ENCODE measurements at regions not wholly inside any gene's neighbourhood (a gene's known extent, or its start where the extent isn't known, plus 50 kb on each side); places are given as distances from the start of the nearest gene placed in this dataset.
"Not testable (repeated sequence)": the region's sequence is repeated elsewhere in the genome, so short reads cannot be mapped to it uniquely, and the experiment has no call there.

DNA sequence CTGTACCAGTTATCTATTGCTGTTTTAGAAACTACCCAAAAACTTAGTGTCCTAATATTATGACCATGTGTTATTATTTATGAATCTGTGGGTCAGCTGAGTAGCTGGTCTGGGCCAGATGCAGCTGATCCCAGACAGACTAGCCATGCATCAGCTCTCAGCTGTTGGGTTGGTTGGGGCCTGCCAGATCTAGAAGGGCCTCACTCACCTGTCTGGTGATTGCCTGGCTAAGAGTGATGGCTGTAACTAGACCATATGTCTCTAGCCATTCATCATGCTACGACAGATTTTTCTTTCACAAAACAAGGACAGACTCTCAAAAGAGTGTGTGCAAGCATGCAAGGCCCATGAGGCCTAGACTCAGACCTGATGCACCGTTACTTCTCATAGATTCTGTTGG, 403.2 kb downstream of the SAMD5 start:
- DNase-seq (ENCODE audit: low read depth) = no peak

DNA sequence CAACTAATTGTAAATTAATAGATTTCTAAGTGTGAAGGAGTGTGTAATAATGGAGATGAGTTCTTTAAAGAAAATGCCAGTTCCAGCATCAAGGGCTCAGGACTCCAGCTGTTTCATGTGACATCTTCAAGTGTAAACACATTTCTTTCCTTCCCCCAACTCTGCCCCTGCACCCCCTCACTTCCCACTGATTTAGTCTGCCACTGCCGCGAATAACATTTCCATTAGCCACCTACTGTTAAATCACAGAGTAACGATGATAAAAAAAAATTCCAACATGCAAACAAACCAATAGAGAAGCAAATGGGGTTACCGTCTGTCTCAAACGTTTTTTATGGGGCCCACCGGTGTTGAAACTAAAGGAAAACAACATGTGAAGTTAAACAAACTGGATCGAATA, 414.3 kb downstream of the SAMD5 start:
- DNase-seq (ENCODE audit: low read depth) = no peak

DNA sequence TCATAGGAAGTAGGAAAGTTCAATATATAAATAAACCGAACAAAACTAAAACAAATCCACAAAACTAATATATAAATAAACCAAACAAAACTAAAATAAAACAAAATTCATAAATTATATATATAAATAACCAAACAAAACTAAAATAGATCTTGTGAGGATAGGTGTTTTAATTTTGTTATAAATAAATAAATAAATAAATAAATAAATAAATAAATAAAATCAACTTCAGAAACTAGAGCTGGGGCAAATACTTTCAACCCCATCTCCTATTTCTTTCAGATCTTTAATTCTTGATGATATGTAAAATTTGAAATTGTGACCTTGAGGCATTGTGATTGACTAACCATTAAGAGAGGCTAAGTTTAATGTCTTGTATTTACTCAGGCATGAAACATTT, 416.1 kb downstream of the SAMD5 start:
- DNase-seq (ENCODE audit: low read depth) = no peak

DNA sequence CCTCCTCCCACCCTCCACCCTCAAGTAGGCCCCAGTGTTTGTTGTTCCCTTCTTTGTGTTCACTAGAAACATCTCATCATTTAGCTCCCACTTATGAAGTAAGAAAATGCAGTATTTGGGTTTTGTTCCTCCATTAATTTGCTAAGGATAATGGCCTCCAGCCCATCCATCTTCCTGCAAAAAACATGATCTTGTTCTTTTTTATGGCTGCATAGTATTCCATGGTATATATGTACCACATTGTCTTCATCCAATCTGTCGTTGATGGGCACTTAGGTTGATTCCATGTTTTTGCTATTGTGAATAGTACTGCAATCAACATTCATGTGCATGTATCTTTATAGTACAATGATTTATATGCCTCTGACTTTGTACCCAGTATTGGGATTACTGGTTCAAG, 416.8 kb upstream of the SASH1 start:
- no peak for DNase-seq (ENCODE audit: low read depth)

DNA sequence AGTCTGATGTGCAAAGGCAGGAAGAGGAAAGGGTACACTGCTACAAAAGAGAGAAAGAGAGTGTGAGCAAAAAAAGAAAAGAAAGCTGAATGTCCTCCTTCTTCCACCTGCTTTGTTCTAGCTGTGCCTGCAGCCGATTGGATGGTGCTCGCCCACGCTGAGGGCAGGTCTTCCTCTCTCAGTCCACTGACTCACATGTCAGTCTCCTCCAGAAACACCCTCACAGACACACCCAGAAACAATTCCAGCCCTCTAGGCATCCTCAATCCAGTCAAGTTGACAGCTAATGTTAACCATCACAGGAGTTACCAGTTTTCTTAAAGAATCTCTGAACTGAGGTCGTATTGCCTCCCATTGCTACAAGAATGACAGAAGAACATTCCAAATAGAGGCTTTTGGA, 411.9 kb upstream of the SASH1 start:
- DNase-seq (ENCODE audit: low read depth) = no peak

DNA sequence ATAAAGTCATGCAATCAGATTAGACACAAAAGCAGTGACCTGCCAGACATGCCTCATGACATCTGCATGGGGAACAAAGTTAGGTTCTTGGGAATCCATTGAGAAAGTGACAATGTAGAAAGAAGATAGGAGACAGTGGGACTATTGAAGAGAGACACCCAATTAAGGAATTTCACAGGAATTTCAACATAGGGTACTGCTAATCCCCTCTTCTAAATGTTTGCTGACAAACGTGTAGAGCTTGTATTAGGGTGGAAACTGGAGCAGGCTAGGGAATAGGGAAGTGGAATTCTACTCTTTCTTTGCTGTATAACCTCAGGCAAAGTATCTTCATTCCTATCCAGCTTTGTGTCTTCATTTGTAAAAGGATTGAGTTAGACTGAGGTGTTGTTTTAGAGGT, 409.4 kb upstream of the SASH1 start:
- no peak for DNase-seq (ENCODE audit: low read depth)

DNA sequence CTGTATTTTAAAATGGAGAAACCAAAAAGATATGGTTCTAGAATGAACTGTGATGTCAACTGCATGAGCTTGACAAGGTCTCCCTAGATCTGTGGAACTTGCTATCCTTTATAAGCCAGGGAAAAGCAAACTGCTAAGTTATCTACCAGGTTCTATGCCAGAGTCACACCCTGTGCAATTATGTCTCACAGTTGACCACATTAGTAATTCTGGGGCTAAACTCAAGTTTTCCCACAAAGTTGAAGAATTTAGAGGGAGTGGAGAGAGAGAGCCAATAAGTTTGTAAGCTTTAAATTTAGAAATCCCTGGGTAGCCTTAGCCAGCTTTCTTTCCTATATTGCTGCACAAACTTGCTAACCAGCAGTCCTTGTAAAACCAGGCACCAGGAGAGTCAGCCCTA, 407.0 kb upstream of the SASH1 start:
- no peak for DNase-seq (ENCODE audit: low read depth)

DNA sequence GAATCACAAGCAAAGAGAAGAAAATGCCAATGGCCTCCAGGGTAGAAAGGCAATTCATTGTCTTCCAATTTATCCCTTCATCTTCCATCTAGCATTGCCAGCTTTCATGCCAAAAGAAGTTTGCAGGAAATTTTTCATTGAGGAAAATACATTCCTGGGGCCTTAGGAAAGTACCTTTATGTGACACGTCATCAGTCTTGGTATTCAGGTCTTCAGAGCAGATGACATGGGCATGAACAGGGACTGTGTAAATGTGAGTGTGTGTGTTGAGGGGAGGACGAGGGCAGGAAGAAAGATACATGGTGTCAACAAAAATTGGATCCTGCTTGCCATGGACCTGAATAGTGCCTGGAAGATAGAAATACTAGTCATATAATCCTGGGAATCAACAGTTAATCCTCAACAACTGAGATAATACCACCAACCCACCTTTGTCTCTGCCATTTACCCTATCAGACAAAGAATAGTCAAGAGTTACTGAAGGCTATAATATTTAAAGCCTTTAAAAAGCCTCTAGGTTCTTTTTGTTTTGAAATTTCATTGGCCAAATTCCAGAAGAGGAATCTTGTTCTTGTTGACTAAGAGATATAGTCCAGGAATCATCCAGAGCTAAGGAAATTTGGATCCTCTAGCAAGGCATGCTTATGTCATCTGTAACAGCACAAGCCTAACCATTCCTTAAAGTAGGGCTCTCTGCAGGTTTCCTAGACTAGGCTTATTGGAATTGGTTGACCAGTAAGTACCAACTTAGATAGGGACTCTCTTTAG, 405.8 kb upstream of the SASH1 start:
- DNase-seq (ENCODE audit: low read depth) = no peak

DNA sequence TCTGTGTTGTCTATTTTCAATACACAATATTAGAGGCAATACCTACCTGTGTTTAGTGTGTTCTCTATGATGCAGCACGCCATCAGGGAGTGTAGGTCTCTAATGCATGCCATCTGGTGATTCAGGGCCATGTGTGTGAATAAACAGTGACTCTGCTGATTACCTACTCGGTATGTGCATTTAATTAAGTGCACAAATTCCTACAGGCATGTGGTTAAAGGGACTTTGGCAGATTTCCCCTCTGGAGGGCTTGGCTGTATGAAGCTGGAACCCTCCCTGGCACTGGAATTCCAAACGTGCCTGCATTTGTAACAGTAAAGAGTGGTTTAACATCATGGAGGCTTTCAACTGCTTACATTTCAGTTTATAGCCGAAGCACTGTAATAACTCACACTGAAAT, 401.5 kb upstream of the SASH1 start:
- DNase-seq (ENCODE audit: low read depth) = peak; percentile 47

DNA sequence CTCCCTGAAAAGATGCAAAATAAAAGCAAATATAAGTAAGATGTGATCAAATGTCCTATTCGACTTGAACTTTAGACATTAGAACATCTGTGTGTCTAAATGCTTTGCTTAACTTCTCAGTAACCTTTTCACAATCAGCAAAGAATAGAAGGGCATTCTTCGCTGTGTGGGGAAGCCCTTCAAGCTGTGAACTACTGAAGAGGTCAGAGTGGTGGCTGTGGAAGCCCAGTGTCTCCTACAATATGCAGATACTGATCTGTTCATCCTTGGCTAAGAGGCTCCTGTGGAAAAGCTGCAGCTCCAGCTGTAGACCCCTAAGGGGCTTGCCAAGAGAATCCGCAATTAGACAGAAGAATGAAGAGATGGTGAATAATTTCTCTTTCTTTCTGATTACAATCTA, 400.3 kb upstream of the SASH1 start:
- no peak for DNase-seq (ENCODE audit: low read depth)

DNA sequence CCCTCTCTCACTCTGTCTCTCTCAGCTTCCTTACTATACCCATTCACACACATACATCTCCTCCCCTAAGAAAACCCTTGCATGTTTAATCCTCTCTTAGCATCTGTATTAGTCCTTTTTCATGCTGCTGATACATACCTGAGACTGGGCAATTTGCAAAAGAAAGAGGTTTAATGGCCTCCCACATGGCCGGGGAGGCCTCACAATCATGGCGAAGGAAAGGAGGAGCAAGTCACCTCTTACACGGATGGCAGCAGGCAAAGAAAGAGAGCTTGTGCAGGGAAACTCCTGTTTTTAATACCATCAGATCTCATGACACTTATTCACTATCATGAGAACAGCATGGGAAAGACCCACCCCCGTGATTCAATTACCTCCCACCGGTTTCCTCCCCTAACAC, 398.5 kb upstream of the SASH1 start:
- DNase-seq (ENCODE audit: low read depth) = no peak

DNA sequence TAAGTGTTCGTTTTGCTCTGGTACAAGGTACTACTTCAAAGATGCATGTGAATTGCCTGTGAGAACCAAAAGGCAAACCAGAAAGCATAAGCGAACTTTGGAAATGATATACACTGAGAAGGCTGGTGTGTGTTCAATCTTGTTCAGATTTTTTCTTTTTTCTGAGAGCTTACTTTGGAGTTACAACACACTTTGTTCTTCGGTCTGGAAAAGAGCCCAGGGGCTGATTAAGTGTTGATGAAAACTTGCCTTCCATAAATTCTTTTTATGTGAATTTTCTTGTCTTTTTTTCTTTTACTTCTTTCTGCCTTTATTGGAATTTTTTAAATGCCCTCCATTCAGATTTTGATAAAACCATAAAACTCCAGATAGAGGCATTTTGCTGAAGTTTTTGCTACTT, 395.1 kb upstream of the SASH1 start:
- no peak for DNase-seq (ENCODE audit: low read depth)

DNA sequence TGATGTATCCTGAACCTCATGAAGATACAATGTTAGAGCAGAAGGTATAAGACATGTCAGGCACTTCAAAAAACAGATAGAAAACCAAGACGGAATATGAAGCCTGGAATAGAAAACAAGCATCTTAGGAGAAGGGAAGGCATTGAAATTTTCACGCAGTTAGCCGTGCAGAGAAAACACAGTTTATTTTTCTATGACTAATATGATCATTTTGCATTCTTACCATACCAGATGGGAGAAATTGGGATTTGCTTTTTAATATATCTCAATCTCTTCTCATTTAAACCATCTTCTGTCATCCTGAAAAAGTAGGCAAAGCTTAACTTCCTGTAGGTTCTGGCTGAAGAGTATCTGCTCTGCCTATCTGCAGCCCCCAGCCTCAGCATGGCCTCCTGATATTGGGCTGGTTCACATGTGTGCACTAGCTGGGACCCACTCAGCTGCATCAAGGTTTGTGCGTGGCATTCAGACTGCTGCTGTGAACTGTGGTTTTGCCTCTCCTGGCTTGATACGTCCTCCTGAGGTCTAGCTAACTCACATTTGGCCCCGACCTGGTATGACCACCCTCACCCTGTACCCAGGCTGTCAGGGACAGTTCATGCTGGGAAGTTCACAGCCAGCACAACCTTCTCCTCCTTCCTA, 392.5 kb upstream of the SASH1 start:
- no peak for DNase-seq (ENCODE audit: low read depth)

DNA sequence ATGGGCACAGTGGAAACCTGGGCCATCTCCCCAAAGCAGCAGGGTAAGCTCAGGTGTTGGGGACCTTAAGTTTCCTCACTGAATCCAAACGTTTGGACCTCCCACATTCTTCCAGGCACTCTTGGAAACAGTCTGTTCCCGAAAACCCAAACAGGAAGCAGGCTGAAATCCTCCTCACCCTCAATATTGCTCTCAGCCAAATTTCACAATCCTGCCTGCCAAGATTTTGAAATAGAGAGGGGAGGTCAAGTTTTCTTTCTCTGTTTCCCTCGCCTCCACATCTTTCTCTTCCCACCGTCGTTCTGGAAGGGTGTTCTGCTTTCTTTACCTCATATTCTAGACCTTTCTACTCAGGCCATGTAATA, 392.0 kb upstream of the SASH1 start:
- no peak for DNase-seq (ENCODE audit: low read depth)

DNA sequence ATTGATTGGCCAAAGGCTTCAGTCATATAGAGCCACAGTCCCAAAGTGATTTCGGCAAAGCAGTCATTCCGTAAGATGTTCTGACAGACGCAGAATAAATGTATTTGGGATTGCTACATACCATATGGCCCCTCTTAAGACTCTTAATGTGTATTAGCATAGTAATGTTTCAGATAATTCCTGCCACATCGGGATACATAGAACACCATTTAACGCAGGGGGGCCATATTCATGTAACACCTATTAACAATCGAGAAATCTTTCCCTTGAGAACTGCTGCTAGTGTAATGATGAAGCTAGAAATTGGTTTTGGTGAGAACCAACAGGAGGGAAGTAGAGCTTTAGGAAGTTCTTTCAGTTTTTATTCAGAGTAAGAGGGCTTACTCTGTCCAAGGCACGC, 390.9 kb upstream of the SASH1 start:
- DNase-seq (ENCODE audit: low read depth) = no peak

DNA sequence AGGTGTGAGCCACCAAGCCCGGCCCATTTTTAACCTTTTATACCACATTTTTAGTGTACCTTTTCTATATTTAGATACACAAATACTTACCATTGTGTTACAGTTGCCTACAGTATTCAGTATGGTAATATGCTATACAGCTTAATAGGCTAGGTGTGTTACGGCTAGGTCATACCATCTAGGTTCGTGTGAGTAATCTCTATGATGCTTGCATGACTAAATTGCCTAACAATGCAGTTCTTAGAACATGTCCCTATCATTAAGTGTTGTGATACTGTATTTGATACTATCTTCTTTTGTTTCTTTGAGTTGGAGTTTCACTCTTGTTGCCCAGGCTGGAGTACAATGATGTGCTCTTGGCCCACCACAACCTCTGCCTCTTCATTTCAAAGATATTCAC, 387.7 kb upstream of the SASH1 start:
- no peak for DNase-seq (ENCODE audit: low read depth)

DNA sequence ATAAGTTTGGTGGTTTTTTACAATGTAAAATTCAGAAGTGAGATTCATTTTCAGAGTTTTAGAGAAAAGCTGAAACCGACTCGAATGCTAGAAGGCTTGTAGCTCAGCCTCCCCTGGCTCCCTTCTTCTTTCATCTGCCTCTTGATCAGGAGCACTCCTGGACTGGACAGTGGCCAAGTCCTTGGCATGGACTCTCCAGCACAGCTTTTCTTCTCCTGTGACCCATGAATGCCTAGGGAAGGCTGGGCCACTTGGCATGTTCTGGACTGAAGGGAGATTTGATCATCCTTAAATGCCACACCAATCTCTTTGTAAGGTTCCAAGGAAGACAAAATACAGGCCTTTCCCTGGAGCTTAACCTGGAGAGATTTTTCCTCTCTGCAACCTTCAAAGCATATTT, 384.0 kb upstream of the SASH1 start:
- no peak for DNase-seq (ENCODE audit: low read depth)

DNA sequence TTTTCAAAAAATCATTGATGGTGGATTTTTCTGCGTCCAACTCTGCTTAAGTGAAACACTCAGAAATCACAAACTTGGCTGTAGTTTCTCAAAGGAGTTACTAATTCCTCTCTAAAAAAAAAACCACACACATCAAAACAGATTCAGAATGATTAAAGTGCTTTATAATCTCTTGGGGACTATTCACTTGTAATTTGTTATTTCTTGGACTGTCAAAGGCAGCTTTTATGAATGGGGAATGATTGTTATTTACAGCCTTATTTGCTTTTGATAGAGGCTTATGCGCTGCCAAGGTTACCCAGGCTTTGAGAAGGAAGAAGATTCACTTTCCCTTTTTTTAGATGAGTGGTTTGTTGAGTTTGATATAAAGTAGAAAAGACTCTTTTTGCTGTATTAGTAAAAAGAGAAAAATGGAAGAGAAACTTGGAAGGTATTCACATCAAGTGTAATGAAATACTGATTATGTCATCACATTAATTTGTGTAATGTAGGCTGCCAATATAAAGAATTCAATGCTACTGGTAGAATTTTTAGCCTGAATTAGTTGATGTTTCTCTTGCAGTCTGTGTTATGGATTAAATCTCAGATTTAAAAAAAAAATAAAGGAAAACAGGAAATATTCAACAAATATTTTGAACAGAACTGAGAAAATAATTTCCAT, 381.0 kb upstream of the SASH1 start:
- no peak for DNase-seq (ENCODE audit: low read depth)

DNA sequence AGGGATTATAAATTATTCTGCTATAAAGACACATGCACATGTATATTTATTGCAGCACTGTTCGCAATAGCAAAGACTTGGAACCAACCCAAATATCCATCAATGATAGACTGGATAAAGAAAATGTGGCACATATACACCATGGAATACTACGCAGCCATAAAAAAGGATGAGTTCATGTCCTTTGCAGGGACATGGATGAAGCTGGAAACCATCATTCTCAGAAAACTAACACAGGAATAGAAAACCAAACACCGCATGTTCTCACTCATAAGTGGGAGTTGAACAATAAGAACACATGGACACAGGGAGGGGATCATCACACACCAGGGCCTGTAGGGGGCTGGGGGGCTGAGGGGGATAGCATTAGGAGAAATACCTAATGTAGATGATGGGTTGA, 377.2 kb upstream of the SASH1 start:
- DNase-seq (ENCODE audit: low read depth) = not testable (repeated sequence)

DNA sequence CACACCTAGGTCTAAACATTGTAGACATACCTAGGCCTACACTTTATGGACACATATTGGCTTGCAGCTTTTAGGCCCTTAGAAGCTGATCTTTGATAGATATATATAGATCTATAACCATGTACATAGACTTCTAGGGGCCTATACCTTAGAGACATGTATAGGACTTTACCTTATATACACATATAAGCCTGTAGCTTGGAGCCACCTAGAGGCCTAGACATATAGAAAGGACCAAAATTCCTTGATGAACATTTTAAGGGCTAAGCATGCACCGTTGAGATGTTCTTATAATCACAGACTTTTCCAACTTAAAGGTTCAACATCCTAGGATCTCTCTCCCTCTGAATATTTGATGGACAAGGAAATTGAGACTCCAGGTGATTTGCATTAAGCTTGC, 371.7 kb upstream of the SASH1 start:
- no peak for DNase-seq (ENCODE audit: low read depth)

DNA sequence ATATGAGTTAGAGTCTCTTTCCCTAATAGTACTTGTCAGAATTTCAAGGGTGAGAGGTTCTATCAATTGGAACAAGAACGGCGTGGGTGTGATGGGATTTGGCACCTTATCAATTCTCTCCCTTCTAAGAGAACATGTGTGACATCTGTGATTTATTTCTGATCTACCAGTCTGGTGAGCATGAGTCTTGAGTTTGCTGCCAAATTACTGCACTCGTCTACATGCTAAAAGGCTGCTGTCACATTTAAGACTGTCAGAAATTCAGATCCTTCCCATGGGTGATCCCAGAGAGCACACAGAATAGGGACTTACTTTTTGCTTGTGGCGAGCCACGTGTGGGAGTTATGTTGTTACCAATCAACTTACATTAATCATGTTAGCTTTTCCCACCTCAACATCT, 370.2 kb upstream of the SASH1 start:
- no peak for DNase-seq (ENCODE audit: low read depth)

DNA sequence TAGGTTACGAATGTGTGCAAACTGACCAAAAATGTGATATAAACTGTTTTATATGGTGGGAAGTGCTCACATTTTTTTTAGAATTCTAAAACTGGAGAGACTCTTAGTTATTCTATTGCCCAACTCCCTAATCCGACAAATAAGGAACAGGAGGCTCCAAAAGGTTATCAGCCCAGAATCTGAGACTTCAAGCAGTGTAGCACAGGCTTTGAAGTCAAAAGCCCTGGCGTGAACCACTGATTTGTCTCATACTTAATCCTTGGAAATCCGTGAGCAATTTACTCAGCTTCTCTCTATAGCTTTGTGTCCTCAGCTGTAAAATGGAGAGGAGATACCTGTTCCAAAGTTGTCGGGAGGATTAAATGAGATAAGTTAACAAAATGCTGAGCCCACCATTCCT, 368.8 kb upstream of the SASH1 start:
- DNase-seq (ENCODE audit: low read depth) = no peak

DNA sequence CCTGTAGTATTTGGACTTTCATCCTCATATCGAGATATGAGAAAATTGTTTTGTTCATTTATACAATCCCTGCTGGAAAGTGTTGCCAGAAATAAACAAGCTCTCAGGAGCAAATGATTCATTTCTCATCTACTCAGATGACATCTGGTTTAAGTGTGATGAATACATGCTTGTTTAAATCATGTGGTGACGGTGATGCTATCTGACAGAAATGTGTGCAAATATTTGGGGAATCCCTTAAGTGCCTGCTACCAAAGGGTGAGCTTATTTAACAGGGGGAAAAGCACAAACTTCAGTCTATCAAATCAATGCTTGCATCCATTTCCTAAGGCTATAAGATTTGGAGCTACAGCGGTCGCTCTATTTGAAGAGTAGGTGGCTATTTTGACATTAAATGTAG, 368.3 kb upstream of the SASH1 start:
- DNase-seq (ENCODE audit: low read depth) = peak; percentile 75

Data from HS-5 (cell line).